Mammary epithelial cell (primary cell): ENCODE measurements at regions not wholly inside any gene's neighbourhood (a gene's known extent, or its start where the extent isn't known, plus 50 kb on each side); places are given as distances from the start of the nearest gene placed in this dataset.

Experiments
- EZH2 ChIP-seq: IDR thresholded peaks from 2 replicates; pipeline ENCODE4 v1.6.1; 2012; ENCODE audit warnings: low read length, inconsistent platforms, borderline replicate concordance
- TF ChIP-seq, protein P1 (sequence below), 2 donors: IDR thresholded peaks in 1 of 2; conservative IDR thresholded peaks in 1 of 2; 2 replicates each; pipeline ENCODE4 v1.5.1; 2011 to 2012; ENCODE audit warnings: inconsistent platforms in 2 of 2, low read length in 2 of 2, mild to moderate bottlenecking in 2 of 2, control low read depth in 1 of 2, low read depth in 1 of 2; ENCODE audit not compliant: insufficient read depth in 1 of 2; ENCODE audit errors: extremely low read depth in 1 of 2

DNA sequence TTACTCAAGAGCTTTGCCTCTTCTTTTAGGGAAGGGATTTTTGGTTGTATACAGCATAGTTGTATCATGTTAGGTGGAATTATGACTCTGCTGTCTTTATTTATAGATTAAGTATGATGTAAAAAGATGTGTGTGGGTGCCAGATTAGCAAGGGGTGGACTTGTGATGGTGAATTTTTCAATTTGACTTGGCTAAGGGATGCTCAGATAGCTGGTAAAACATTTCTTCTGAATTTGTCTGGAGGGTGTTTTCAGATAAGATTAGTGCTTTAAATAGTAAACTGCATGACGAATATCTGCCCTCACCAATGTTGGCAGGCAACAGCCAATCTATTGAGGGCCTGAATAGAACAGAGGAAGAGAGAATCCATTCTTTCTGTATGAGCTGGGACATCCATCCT lies 173.3 kb upstream of the TNFAIP3 start:
- TF ChIP-seq, protein P1, sequence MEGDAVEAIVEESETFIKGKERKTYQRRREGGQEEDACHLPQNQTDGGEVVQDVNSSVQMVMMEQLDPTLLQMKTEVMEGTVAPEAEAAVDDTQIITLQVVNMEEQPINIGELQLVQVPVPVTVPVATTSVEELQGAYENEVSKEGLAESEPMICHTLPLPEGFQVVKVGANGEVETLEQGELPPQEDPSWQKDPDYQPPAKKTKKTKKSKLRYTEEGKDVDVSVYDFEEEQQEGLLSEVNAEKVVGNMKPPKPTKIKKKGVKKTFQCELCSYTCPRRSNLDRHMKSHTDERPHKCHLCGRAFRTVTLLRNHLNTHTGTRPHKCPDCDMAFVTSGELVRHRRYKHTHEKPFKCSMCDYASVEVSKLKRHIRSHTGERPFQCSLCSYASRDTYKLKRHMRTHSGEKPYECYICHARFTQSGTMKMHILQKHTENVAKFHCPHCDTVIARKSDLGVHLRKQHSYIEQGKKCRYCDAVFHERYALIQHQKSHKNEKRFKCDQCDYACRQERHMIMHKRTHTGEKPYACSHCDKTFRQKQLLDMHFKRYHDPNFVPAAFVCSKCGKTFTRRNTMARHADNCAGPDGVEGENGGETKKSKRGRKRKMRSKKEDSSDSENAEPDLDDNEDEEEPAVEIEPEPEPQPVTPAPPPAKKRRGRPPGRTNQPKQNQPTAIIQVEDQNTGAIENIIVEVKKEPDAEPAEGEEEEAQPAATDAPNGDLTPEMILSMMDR (conservative IDR thresholded peaks at IDR 0.05 in 1 of 2, IDR thresholded peaks at IDR 0.05 in 1 of 2; ENCODE audit: extremely low read depth in 1 of 2, insufficient read depth in 1 of 2, low read depth in 1 of 2, low read length in 2 of 2) = no peak
- no peak for TF ChIP-seq EZH2
